Cardiac fibroblast (primary cell): ENCODE measurements at regions not wholly inside any gene's neighbourhood (a gene's known extent, or its start where the extent isn't known, plus 50 kb on each side); places are given as distances from the start of the nearest gene placed in this dataset.
"Not testable (repeated sequence)": the region's sequence is repeated elsewhere in the genome, so short reads cannot be mapped to it uniquely, and the experiment has no call there.

Experiments used
- DNase-seq, 2 donors: peaks; one replicate each; pipeline versions ENCODE4 v3.0.0 to v3.0.0-alpha.2; 2010; ENCODE audit warnings: low read depth in 2 of 2
- H3K4me3 ChIP-seq, 2 donors: replicated peaks in 1 of 2; 1 replicate in 1 of 2; 2 replicates in 1 of 2; pipeline ENCODE4 v1.5.1; 2011; ENCODE audit warnings: low read depth in 2 of 2, low read length in 2 of 2, mild to moderate bottlenecking in 2 of 2, moderate library complexity in 1 of 2
- TF ChIP-seq, protein P1 (sequence below): IDR thresholded peaks from one replicate; pipeline ENCODE4 v1.5.1; 2011; ENCODE audit warnings: low read depth, mild to moderate bottlenecking, low read length, inconsistent platforms

DNA sequence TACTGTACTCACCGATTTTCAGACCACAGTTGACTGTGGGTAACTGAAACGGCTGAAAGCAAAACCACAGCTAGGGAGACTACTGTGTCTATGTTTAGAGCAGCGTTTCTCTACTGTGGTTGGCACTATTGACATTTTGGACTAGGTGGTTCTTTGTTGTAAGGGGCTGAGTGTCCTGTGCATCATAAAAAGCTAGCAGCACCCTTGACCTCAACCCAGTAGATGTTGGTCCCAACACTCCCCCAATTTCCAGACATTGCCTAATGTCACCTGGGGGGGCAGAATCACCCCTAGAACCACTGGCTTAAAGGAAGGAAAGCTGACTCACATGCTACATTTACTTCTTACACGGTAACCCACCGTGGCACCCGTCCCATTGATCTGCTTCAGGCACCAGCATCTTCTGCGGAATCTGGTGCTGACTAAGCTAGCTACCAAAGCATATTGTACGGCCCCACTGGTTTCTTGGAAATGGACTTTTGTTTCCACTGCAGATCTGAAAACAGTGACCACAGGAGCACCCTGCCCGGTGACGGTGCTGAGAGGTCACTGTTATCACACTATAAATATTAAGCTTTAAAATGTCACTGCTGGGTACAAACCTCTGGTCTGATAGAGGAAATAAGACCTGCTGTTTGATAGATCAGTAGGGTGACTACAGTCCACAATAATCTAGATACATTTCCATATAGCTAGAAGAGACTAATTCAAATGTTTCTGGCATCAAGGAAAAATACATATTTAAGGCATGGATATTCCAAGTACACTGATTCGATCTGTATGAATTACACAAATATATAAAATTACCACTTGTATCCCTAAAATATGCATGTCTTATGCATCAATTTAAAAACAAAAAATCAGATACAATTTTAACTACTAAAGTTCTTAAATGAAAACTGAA lies 151.4 kb downstream of the HSD17B3 start:
- TF ChIP-seq, protein P1, sequence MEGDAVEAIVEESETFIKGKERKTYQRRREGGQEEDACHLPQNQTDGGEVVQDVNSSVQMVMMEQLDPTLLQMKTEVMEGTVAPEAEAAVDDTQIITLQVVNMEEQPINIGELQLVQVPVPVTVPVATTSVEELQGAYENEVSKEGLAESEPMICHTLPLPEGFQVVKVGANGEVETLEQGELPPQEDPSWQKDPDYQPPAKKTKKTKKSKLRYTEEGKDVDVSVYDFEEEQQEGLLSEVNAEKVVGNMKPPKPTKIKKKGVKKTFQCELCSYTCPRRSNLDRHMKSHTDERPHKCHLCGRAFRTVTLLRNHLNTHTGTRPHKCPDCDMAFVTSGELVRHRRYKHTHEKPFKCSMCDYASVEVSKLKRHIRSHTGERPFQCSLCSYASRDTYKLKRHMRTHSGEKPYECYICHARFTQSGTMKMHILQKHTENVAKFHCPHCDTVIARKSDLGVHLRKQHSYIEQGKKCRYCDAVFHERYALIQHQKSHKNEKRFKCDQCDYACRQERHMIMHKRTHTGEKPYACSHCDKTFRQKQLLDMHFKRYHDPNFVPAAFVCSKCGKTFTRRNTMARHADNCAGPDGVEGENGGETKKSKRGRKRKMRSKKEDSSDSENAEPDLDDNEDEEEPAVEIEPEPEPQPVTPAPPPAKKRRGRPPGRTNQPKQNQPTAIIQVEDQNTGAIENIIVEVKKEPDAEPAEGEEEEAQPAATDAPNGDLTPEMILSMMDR: no peak
- no peak overlapping the region for H3K4me3 ChIP-seq
- DNase-seq: no peak

DNA sequence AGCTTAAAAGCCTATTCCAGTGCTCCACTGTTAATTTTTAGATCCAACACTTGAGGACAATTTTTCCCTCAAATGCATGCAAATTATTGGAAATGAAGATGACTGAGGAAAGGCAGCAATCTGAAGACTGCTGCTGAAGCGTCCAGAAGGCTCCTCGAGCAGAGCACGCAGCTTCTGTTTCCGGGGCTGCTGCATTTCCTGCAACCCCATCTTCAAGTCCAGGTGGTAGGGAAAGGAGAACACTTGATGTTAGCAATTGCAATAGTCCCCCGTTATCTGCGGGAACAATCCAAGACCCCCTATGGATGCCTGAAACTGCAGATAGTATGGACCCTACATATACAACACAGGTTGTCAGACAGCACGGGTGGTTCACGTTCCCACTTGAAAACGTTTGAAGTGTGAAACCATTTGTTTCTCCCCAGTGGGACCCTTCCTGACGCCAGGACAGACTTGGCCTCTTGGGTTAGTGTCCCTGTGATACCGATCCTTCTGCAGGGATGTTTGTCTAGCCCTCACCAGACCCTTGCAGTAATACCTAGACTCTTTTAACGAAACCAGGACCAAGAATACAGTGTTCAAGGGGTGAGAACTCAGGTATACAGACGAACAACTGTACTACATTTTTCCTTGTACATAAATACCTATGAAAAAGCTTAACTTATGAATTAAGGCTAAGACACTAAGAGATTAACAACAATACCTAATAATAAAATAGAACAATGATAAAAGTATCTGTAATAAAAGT lies 152.3 kb downstream of the HSD17B3 start:
- no peak overlapping the region for H3K4me3 ChIP-seq
- DNase-seq: no peak
- TF ChIP-seq, protein P1: no peak

DNA sequence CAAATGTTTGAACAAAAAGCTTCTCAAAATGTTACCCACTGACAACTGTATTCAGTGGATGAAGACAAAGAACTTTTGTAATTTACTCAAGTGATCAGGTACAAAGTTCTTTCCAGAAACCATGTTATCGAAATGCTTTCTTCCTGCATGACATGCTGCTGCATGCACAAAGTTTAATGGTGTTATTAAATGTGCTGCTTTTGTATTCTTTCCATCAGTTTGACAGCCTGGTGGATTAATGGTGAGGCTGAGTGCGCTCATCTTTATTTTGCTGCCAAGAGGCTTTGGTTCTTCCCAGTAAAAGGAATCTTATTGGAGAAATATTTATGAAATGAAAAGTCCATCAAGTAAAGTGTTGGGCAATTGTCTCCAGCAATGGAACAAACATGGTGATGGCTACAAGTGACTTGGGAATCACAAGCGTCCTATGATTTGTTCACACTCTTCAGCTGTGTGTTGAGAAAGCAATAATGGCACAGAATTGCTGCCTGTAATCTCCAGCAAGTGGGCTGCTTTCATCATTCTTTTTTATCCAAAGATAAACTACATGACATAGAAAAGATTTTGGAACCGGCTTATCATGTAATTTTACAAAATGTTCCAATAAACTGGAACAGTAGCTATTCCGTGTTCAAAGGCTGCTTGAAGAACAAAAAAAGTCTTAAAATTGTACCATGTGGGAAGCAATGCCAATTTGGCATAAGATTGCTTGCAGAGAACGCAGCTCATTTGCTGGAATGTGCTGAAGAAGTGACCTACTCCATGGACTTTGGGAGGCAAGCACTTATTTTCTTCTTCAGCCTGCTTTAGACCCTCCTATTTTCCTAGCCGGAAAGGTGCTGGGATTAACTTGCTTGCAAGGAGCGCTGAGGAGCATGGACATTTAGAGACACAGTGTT lies 153.1 kb downstream of the HSD17B3 start:
- peak in 1 of 2 donors; percentile 31 for DNase-seq
- H3K4me3 ChIP-seq: no peak overlapping the region
- TF ChIP-seq, protein P1: no peak

DNA sequence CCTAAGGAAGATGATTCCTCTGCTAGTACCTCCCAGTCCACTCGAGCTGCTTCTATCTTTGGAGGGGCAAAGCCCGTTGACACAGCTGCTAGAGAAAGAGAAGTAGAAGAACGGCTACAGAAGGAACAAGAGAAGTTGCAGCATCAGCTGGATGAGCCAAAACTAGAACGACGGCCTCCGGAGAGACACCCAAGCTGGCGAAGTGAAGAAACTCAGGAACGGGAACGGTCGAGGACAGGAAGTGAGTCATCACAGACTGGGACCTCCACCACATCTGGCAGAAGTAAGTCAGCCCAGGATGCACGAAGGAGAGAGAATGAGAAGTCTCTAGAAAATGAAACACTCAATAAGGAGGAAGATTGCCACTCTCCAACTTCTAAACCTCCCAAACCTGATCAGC lies 154.9 kb downstream of the HSD17B3 start:
- DNase-seq: peak in 1 of 2 donors; percentile 9
- H3K4me3 ChIP-seq: not testable (repeated sequence)

DNA sequence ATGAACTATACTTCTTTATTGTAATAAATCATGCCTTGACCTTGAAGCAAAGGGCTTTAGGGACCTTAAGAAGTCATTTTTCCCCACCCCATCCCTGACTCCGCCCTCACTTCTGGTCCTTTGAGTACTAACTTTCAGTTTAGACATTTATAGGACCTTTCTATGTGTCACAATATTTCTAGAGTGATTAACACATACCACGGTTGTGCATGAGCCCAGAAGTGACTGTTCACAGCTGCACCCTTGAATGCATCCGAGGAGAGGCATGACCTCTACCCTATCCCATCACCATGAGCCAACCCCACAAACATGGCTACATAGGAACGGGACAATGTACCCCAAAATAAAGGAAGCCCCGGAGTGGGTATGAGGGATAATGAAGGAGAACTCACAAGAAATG lies 160.3 kb downstream of the HSD17B3 start:
- peak in 1 of 2 donors; percentile 25 for DNase-seq
- TF ChIP-seq, protein P1: no peak
- no peak overlapping the region for H3K4me3 ChIP-seq

DNA sequence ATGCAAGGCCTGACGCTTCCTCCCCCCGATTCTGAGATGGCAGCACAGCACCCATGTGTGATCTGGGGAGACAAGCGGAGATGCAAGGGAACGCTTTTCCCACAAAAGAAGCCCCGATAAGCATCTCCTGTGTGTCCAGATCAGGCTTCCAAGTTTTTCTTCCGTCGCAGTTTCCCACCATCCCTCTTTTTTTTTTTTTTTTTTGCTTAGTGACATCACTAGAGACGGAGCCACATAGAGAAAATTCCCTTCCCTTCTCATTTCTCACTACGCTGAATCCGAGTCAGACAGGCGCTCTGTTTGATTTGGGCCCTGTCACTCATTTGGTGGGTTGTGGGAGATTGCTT lies 160.9 kb downstream of the HSD17B3 start:
- TF ChIP-seq, protein P1: no peak
- no peak overlapping the region for H3K4me3 ChIP-seq
- DNase-seq: no peak
